HEK293 (cell line): ENCODE measurements at regions not wholly inside any gene's neighbourhood (a gene's known extent, or its start where the extent isn't known, plus 50 kb on each side); places are given as distances from the start of the nearest gene placed in this dataset.

Experiments used
- CTCF ChIA-PET: fragments of 350-600 bp; formaldehyde crosslinking; extraction: SDS; loops from one replicate; lab custom pipeline; 2021; ENCODE audit warnings: antibody characterized with exemption; lab: Yijun Ruan, JAX
- POLR2A ChIA-PET: fragments of 300-600 bp; formaldehyde crosslinking; extraction: SDS; loops from one replicate; lab custom pipeline; 2020; ENCODE audit warnings: antibody characterized with exemption, inconsistent platforms; lab: Yijun Ruan, JAX
- H3K27ac ChIP-seq: fragments of 200-500 bp; sonication (Bioruptor generic); 2 replicates; pipeline ENCODE4 v1.5.1; 2014; ENCODE audit warnings: low read depth, low read length, control low read depth, inconsistent platforms; ENCODE audit errors: extremely low read depth
- H3K36me3 ChIP-seq, 2 experiments: fragments of 200-500 bp in 1 of 2; sonication (Bioruptor generic) in 1 of 2; 1 replicate in 1 of 2; 2 replicates in 1 of 2; pipeline ENCODE4 v1.5.1; 2014 to 2017; ENCODE audit warnings: inconsistent platforms in 2 of 2, low read length in 2 of 2; ENCODE audit not compliant: control insufficient read depth in 2 of 2, insufficient read depth in 1 of 2
- H3K4me1 ChIP-seq: fragments of 200-500 bp; sonication (Bioruptor generic); 2 replicates; pipeline ENCODE4 v1.5.1; 2014; ENCODE audit warnings: mild to moderate bottlenecking, low read length, inconsistent platforms; ENCODE audit not compliant: control insufficient read depth, insufficient read depth
- H3K4me3 ChIP-seq: 2 replicates; pipeline ENCODE4 v1.5.1; 2011; ENCODE audit warnings: low read depth, mild to moderate bottlenecking, control low read depth, low read length, moderate library complexity
- H3K9me3 ChIP-seq: fragments of 200-500 bp; sonication (Bioruptor generic); 2 replicates; pipeline ENCODE4 v1.5.1; 2014; ENCODE audit warnings: low read depth, low read length, inconsistent platforms; ENCODE audit not compliant: control insufficient read depth, insufficient read depth
- ATF2 ChIP-seq: fragments of 450-650 bp; formaldehyde crosslinking; IDR thresholded peaks from 2 replicates; pipeline ENCODE4 v1.5.1; 2016; ENCODE audit warnings: missing biosample characterization, missing genetic modification characterization, low read depth
- KLF16 ChIP-seq: fragments of 450-650 bp; formaldehyde crosslinking; IDR thresholded peaks from 2 replicates; pipeline ENCODE4 v1.5.1; 2017; ENCODE audit warnings: missing biosample characterization, missing genetic modification characterization
- KLF8 ChIP-seq: fragments of 450-650 bp; formaldehyde crosslinking; IDR thresholded peaks from 2 replicates; pipeline ENCODE4 v1.5.1; 2016; ENCODE audit warnings: missing biosample characterization, missing genetic modification characterization
- MZF1 ChIP-seq: fragments of 450-650 bp; formaldehyde crosslinking; IDR thresholded peaks from 2 replicates; pipeline ENCODE4 v1.5.1; 2017; ENCODE audit warnings: missing biosample characterization, missing genetic modification characterization, borderline replicate concordance
- REST ChIP-seq: fragments of 450-650 bp; formaldehyde crosslinking; IDR thresholded peaks from 2 replicates; pipeline ENCODE4 v1.5.1; 2016; ENCODE audit warnings: missing biosample characterization, missing genetic modification characterization
- TCF7L2 ChIP-seq: IDR thresholded peaks from 2 replicates; pipeline ENCODE4 v1.6.1; 2011; ENCODE audit warnings: low read depth, mild to moderate bottlenecking, inconsistent platforms, low read length, moderate library complexity, borderline replicate concordance
- ZBTB21 ChIP-seq: fragments of 450-650 bp; formaldehyde crosslinking; IDR thresholded peaks from 2 replicates; pipeline ENCODE4 v1.5.1; 2017; ENCODE audit warnings: missing biosample characterization, missing genetic modification characterization
- ZFP69B ChIP-seq: fragments of 450-650 bp; formaldehyde crosslinking; IDR thresholded peaks from 2 replicates; pipeline ENCODE4 v1.5.1; 2016; ENCODE audit warnings: missing biosample characterization, missing genetic modification characterization
- ZNF121 ChIP-seq: fragments of 450-650 bp; formaldehyde crosslinking; IDR thresholded peaks from 2 replicates; pipeline ENCODE4 v1.5.1; 2016; ENCODE audit warnings: missing biosample characterization, missing genetic modification characterization
- ZNF2 ChIP-seq: fragments of 450-650 bp; formaldehyde crosslinking; IDR thresholded peaks from 2 replicates; pipeline ENCODE4 v1.5.1; 2016; ENCODE audit warnings: missing biosample characterization, missing genetic modification characterization
- ZNF24 ChIP-seq: fragments of 450-650 bp; formaldehyde crosslinking; IDR thresholded peaks from 2 replicates; pipeline ENCODE4 v1.5.1; 2016; ENCODE audit warnings: missing biosample characterization, missing genetic modification characterization
- ZNF26 ChIP-seq: fragments of 450-650 bp; formaldehyde crosslinking; IDR thresholded peaks from 2 replicates; pipeline ENCODE4 v1.5.1; 2016; ENCODE audit warnings: missing biosample characterization, missing genetic modification characterization
- ZNF311 ChIP-seq: fragments of 450-650 bp; formaldehyde crosslinking; IDR thresholded peaks from 2 replicates; pipeline ENCODE4 v1.5.1; 2017; ENCODE audit warnings: missing biosample characterization, missing genetic modification characterization, borderline replicate concordance
- ZNF350 ChIP-seq: fragments of 450-650 bp; formaldehyde crosslinking; IDR thresholded peaks from 2 replicates; pipeline ENCODE4 v1.5.0; 2017; ENCODE audit warnings: missing biosample characterization, mild to moderate bottlenecking, missing genetic modification characterization
- ZNF366 ChIP-seq: fragments of 450-650 bp; formaldehyde crosslinking; conservative IDR thresholded peaks from 2 replicates; pipeline ENCODE4 v1.5.1; 2016; ENCODE audit warnings: missing biosample characterization, missing genetic modification characterization
- ZNF548 ChIP-seq: fragments of 450-650 bp; formaldehyde crosslinking; IDR thresholded peaks from 2 replicates; pipeline ENCODE4 v1.5.1; 2016; ENCODE audit warnings: missing biosample characterization, missing genetic modification characterization
- ZNF561 ChIP-seq: fragments of 450-650 bp; IDR thresholded peaks from 2 replicates; pipeline ENCODE4 v1.5.1; 2018; ENCODE audit warnings: missing biosample characterization, missing genetic modification characterization, borderline replicate concordance
- ZNF600 ChIP-seq: fragments of 450-650 bp; formaldehyde crosslinking; IDR thresholded peaks from 2 replicates; pipeline ENCODE4 v1.5.1; 2016; ENCODE audit warnings: missing biosample characterization, missing genetic modification characterization
- ZNF623 ChIP-seq: fragments of 450-650 bp; formaldehyde crosslinking; IDR thresholded peaks from 2 replicates; pipeline ENCODE4 v1.5.1; 2016; ENCODE audit warnings: missing biosample characterization, missing genetic modification characterization
- ZNF629 ChIP-seq: fragments of 450-650 bp; formaldehyde crosslinking; IDR thresholded peaks from 2 replicates; pipeline ENCODE4 v1.5.1; 2017; ENCODE audit warnings: missing biosample characterization, missing genetic modification characterization
- ZNF654 ChIP-seq: fragments of 450-650 bp; formaldehyde crosslinking; IDR thresholded peaks from 2 replicates; pipeline ENCODE4 v1.5.1; 2016; ENCODE audit warnings: low read depth, missing biosample characterization, missing genetic modification characterization
- ZNF658 ChIP-seq: fragments of 450-650 bp; formaldehyde crosslinking; IDR thresholded peaks from 2 replicates; pipeline ENCODE4; 2016; ENCODE audit warnings: missing biosample characterization, missing genetic modification characterization
- ZNF660 ChIP-seq: fragments of 450-650 bp; IDR thresholded peaks from 2 replicates; pipeline ENCODE4 v1.5.1; 2018; ENCODE audit warnings: missing biosample characterization, mild to moderate bottlenecking, missing genetic modification characterization
- ZNF664 ChIP-seq: fragments of 450-650 bp; formaldehyde crosslinking; IDR thresholded peaks from 2 replicates; pipeline ENCODE4 v1.5.1; 2016; ENCODE audit warnings: missing biosample characterization, missing genetic modification characterization
- ZNF670 ChIP-seq: fragments of 450-650 bp; formaldehyde crosslinking; IDR thresholded peaks from 2 replicates; pipeline ENCODE4 v1.5.1; 2016; ENCODE audit warnings: missing biosample characterization, missing genetic modification characterization, low read depth
- ZNF76 ChIP-seq: fragments of 450-650 bp; formaldehyde crosslinking; IDR thresholded peaks from 2 replicates; pipeline ENCODE4; 2016; ENCODE audit warnings: low read depth, missing biosample characterization, missing genetic modification characterization, borderline replicate concordance
- ZSCAN16 ChIP-seq: fragments of 450-650 bp; formaldehyde crosslinking; IDR thresholded peaks from 2 replicates; pipeline ENCODE4 v1.5.1; 2016; ENCODE audit warnings: missing biosample characterization, missing genetic modification characterization
- ZXDB ChIP-seq: fragments of 450-650 bp; formaldehyde crosslinking; IDR thresholded peaks from 2 replicates; pipeline ENCODE4 v1.5.1; 2016; ENCODE audit warnings: missing biosample characterization, missing genetic modification characterization

- CTCF ChIA-PET: interaction anchor here (0.6 to 4.8 kb wide), 15 partner anchors 10 to 938 kb away, joined by 3 to 37 read pairs (median 3); no protein-coding TSS in a partner anchor
- H3K36me3 ChIP-seq: no peaks in the 10 kb centered on the region
- POLR2A ChIA-PET: no interaction called here
- H3K4me3 ChIP-seq: no peak overlapping the region
- no peak overlapping the region for H3K27ac ChIP-seq
- 0 out of 2 replicates have a peak, but pooled peaks have one; percentile 36 for TF ChIP-seq ZNF660 (tag by site-specific recombination)
- TF ChIP-seq ZNF670 (tag by site-specific recombination): no peak
- TF ChIP-seq ZNF654 (tag by site-specific recombination): peak; percentile 63
- TF ChIP-seq ZBTB21: peak; percentile 76
- peak; percentile 78 for TF ChIP-seq ZNF629
- TF ChIP-seq ZNF658 (tag by site-specific recombination): no peak
- TF ChIP-seq ZNF311 (tag by site-specific recombination): no peak
- TF ChIP-seq ZNF561 (tag by site-specific recombination): no peak
- TF ChIP-seq ATF2 (tag by site-specific recombination): peak; percentile 90
- TF ChIP-seq ZNF2 (tag by site-specific recombination): 0 out of 2 replicates have a peak, but pooled peaks have one; percentile 28
- TF ChIP-seq, all 188 proteins: peak for 6
- H3K9me3 ChIP-seq: no peaks in the 10 kb centered on the region
- no peaks in the 10 kb centered on the region for H3K4me1 ChIP-seq
Observed at GRCh38 chr13:76473552-76474134, 412.6 kb downstream of the KCTD12 start.

- POLR2A ChIA-PET: no interaction called here
- no peaks in the 10 kb centered on the region for H3K36me3 ChIP-seq
- TF ChIP-seq TCF7L2: no peak
- TF ChIP-seq ZNF24 (tag by site-specific recombination): no peak
- no peak for TF ChIP-seq ZFP69B (tag by site-specific recombination)
- no peak for TF ChIP-seq ZSCAN16
- no peak for TF ChIP-seq ZNF548 (tag by site-specific recombination)
- TF ChIP-seq KLF8 (tag by site-specific recombination): no peak
- no peak for TF ChIP-seq KLF16 (tag by site-specific recombination)
- no peak for TF ChIP-seq ZNF664 (tag by site-specific recombination)
- no peak for TF ChIP-seq ZNF670 (tag by site-specific recombination)
- TF ChIP-seq MZF1 (tag by site-specific recombination): no peak
- TF ChIP-seq ZNF350: no peak
- no peak for TF ChIP-seq ZNF623 (tag by site-specific recombination)
- no peak for TF ChIP-seq ZNF366 (tag by site-specific recombination)
- TF ChIP-seq ZNF76 (tag by site-specific recombination): no peak
- no peak for TF ChIP-seq ZNF600 (tag by site-specific recombination)
- no peak for TF ChIP-seq ZNF26
- TF ChIP-seq ZNF658 (tag by site-specific recombination): no peak
- TF ChIP-seq ZXDB: no peak
- no peak for TF ChIP-seq REST
- TF ChIP-seq ZNF121: no peak
- H3K4me1 ChIP-seq: no peaks in the 10 kb centered on the region
- CTCF ChIA-PET: interaction anchor here (1.0 to 4.8 kb wide), 7 partner anchors 8 to 803 kb away, joined by 3 to 37 read pairs (median 4); no protein-coding TSS in a partner anchor
- no peaks in the 10 kb centered on the region for H3K9me3 ChIP-seq
- H3K4me3 ChIP-seq: no peak overlapping the region
- no peak overlapping the region for H3K27ac ChIP-seq
Observed at GRCh38 chr13:76472916-76473315, 413.3 kb downstream of the KCTD12 start.
